Activated T-cell treated with anti-CD3 and anti-CD28 coated beads for 4 hours (primary cell): ENCODE measurements at regions not wholly inside any gene's neighbourhood (a gene's known extent, or its start where the extent isn't known, plus 50 kb on each side); places are given as distances from the start of the nearest gene placed in this dataset.

Experiments used
- DNase-seq: peaks from one replicate; pipeline ENCODE4 v3.0.0-alpha.2; 2020

- no peak for DNase-seq
Measured at GRCh38 chr6:14031516-14031915, 86.1 kb upstream of the CD83 start.

- DNase-seq, result no peak
Measured at GRCh38 chr6:14035071-14035847, 82.3 kb upstream of the CD83 start.

GRCh38 chr6:14035874-14036273 is 81.7 kb upstream of the CD83 start:
- no peak for DNase-seq

GRCh38 chr6:14036911-14037310 is 80.7 kb upstream of the CD83 start:
- no peak for DNase-seq

GRCh38 chr6:14037402-14038277 is 79.9 kb upstream of the CD83 start:
- no peak for DNase-seq

- no peak for DNase-seq
Measured at GRCh38 chr6:14038467-14039437, 78.8 kb upstream of the CD83 start.

GRCh38 chr6:14040042-14040441 is 77.5 kb upstream of the CD83 start:
- DNase-seq, result no peak

- peak; percentile 34 for DNase-seq
Measured at GRCh38 chr6:14046476-14047068, 71.0 kb upstream of the CD83 start.

- no peak for DNase-seq
Measured at GRCh38 chr6:14047151-14047740, 70.3 kb upstream of the CD83 start.

GRCh38 chr6:14048837-14049236 is 68.7 kb upstream of the CD83 start:
- DNase-seq, result no peak

GRCh38 chr6:14051355-14051754 is 66.2 kb upstream of the CD83 start:
- DNase-seq, result no peak

GRCh38 chr6:14053811-14054210 is 63.8 kb upstream of the CD83 start:
- no peak for DNase-seq

- no peak for DNase-seq
Measured at GRCh38 chr6:14055541-14055940, 62.0 kb upstream of the CD83 start.

- DNase-seq, result no peak
Measured at GRCh38 chr6:14058029-14058695, 59.4 kb upstream of the CD83 start.

GRCh38 chr6:14058735-14059134 is 58.8 kb upstream of the CD83 start:
- no peak for DNase-seq

- DNase-seq, result no peak
Measured at GRCh38 chr6:14059791-14060436, 57.7 kb upstream of the CD83 start.

- DNase-seq, result no peak
Measured at GRCh38 chr6:14060971-14061370, 56.6 kb upstream of the CD83 start.

- no peak for DNase-seq
Measured at GRCh38 chr6:14061643-14062042, 55.9 kb upstream of the CD83 start.

GRCh38 chr6:14062345-14063029 is 55.1 kb upstream of the CD83 start:
- no peak for DNase-seq

GRCh38 chr6:14063756-14064155 is 53.8 kb upstream of the CD83 start:
- no peak for DNase-seq
